ENCODE measurements at regions not wholly inside any gene's neighbourhood (a gene's known extent, or its start where the extent isn't known, plus 50 kb on each side); places are given as distances from the start of the nearest gene placed in this dataset.

- no peaks in the 10 kb centered on the region for H3K36me3 Mint-ChIP-seq
Observed at GRCh38 chr9:126226991-126227936, 99.4 kb upstream of the MVB12B start.

GRCh38 chr9:126228111-126228780 is 98.4 kb upstream of the MVB12B start:
- Mint-ChIP-seq H3K36me3 (no peaks in the 10 kb centered on the region), H3K27ac (no peak overlapping the region), H3K9me3 (no peaks in the 10 kb centered on the region)
- ATAC-seq (no peak), DNase-seq (ENCODE audit: low spot score in 2 of 2) (no peak)

More at GRCh38 chr9:126226991-126227936, 99.4 kb upstream of the MVB12B start:
- ATAC-seq (no peak), DNase-seq (ENCODE audit: low spot score in 2 of 2) (no peak)
- H3K9me3 Mint-ChIP-seq: no peaks in the 10 kb centered on the region
- H3K27ac Mint-ChIP-seq: no peak overlapping the region

- no peaks in the 10 kb centered on the region for H3K9me3 Mint-ChIP-seq
- no peaks in the 10 kb centered on the region for H3K36me3 Mint-ChIP-seq
- DNase-seq (ENCODE audit: low spot score in 2 of 2) (peak in 1 of 2 donors; percentile 67), ATAC-seq (peak; percentile 94)
- H3K27ac Mint-ChIP-seq: no peak overlapping the region
Observed at GRCh38 chr9:126228781-126229444, 97.7 kb upstream of the MVB12B start.

- no peaks in the 10 kb centered on the region for H3K36me3 Mint-ChIP-seq
- DNase-seq (ENCODE audit: low spot score in 2 of 2) (no peak), ATAC-seq (no peak)
- no peak overlapping the region for H3K27ac Mint-ChIP-seq
- H3K9me3 Mint-ChIP-seq: no peaks in the 10 kb centered on the region
Observed at GRCh38 chr9:126229501-126229900, 97.1 kb upstream of the MVB12B start.

GRCh38 chr9:126230692-126231091 is 95.9 kb upstream of the MVB12B start:
- DNase-seq (ENCODE audit: low spot score in 2 of 2): no peak
- Mint-ChIP-seq H3K36me3 (no peaks in the 10 kb centered on the region), H3K27ac (no peak overlapping the region)

GRCh38 chr9:126232461-126232860 is 94.2 kb upstream of the MVB12B start:
- DNase-seq (ENCODE audit: low spot score in 2 of 2) (no peak), ATAC-seq (no peak)
- Mint-ChIP-seq H3K27ac (no peak overlapping the region), H3K36me3 (no peaks in the 10 kb centered on the region), H3K9me3 (no peaks in the 10 kb centered on the region)

More at GRCh38 chr9:126230692-126231091, 95.9 kb upstream of the MVB12B start:
- ATAC-seq: no peak
- no peaks in the 10 kb centered on the region for H3K9me3 Mint-ChIP-seq

GRCh38 chr9:126233175-126233574 is 93.5 kb upstream of the MVB12B start:
- ATAC-seq (no peak), DNase-seq (ENCODE audit: low spot score in 2 of 2) (no peak)
- H3K27ac Mint-ChIP-seq: no peak overlapping the region
- no peaks in the 10 kb centered on the region for H3K9me3 Mint-ChIP-seq
- no peaks in the 10 kb centered on the region for H3K36me3 Mint-ChIP-seq

GRCh38 chr9:126233913-126234525 is 92.6 kb upstream of the MVB12B start:
- DNase-seq (ENCODE audit: low spot score in 2 of 2): no peak
- Mint-ChIP-seq H3K27ac (no peak overlapping the region), H3K36me3 (no peaks in the 10 kb centered on the region), H3K9me3 (no peaks in the 10 kb centered on the region)
- no peak for ATAC-seq

- no peaks in the 10 kb centered on the region for H3K36me3 Mint-ChIP-seq
- ATAC-seq (no peak), DNase-seq (ENCODE audit: low spot score in 2 of 2) (no peak)
- H3K9me3 Mint-ChIP-seq: no peaks in the 10 kb centered on the region
- no peak overlapping the region for H3K27ac Mint-ChIP-seq
Observed at GRCh38 chr9:126234681-126235335, 91.8 kb upstream of the MVB12B start.

- no peaks in the 10 kb centered on the region for H3K36me3 Mint-ChIP-seq
- no peaks in the 10 kb centered on the region for H3K9me3 Mint-ChIP-seq
- no peak overlapping the region for H3K27ac Mint-ChIP-seq
- DNase-seq (ENCODE audit: low spot score in 2 of 2) (no peak), ATAC-seq (no peak)
Observed at GRCh38 chr9:126235336-126236243, 91.0 kb upstream of the MVB12B start.

GRCh38 chr9:126236273-126236672 is 90.4 kb upstream of the MVB12B start:
- H3K9me3 Mint-ChIP-seq: no peaks in the 10 kb centered on the region
- ATAC-seq (no peak), DNase-seq (ENCODE audit: low spot score in 2 of 2) (no peak)
- no peak overlapping the region for H3K27ac Mint-ChIP-seq
- H3K36me3 Mint-ChIP-seq: no peaks in the 10 kb centered on the region

- no peaks in the 10 kb centered on the region for H3K36me3 Mint-ChIP-seq
- H3K9me3 Mint-ChIP-seq: no peaks in the 10 kb centered on the region
- DNase-seq (ENCODE audit: low spot score in 2 of 2) (no peak), ATAC-seq (no peak)
- no peak overlapping the region for H3K27ac Mint-ChIP-seq
Observed at GRCh38 chr9:126238415-126238814, 88.2 kb upstream of the MVB12B start.

- peaks cover 1 to 3% of the 10 kb centered on the region in 2 donors for H3K9me3 Mint-ChIP-seq
- DNase-seq (ENCODE audit: low spot score in 2 of 2) (no peak), ATAC-seq (no peak)
- H3K27ac Mint-ChIP-seq: no peak overlapping the region
- peaks cover 2% of the 10 kb centered on the region in 2 donors for H3K36me3 Mint-ChIP-seq
Observed at GRCh38 chr9:126239515-126239914, 87.1 kb upstream of the MVB12B start.

- H3K27ac Mint-ChIP-seq: no peak overlapping the region
- peaks cover 10% of the 10 kb centered on the region in 2 donors for H3K36me3 Mint-ChIP-seq
- no peak for ATAC-seq
- DNase-seq (ENCODE audit: low spot score in 2 of 2): no peak
- H3K9me3 Mint-ChIP-seq: peaks cover 10% of the 10 kb centered on the region in 2 donors
Observed at GRCh38 chr9:126240835-126241234, 85.8 kb upstream of the MVB12B start.

- peaks cover 13 to 15% of the 10 kb centered on the region in 2 donors for H3K9me3 Mint-ChIP-seq
- H3K36me3 Mint-ChIP-seq: peaks cover 10 to 14% of the 10 kb centered on the region in 2 donors
- DNase-seq (ENCODE audit: low spot score in 2 of 2) (no peak), ATAC-seq (no peak)
- no peak overlapping the region for H3K27ac Mint-ChIP-seq
Observed at GRCh38 chr9:126248680-126249079, 77.9 kb upstream of the MVB12B start.

Data from activated naive CD4-positive, alpha-beta T cell treated with anti-CD3 and anti-CD28 coated beads, Interleukin-2, amount 50 U/mL, for 72 hours (primary cell).